OCI-LY1 (cell line): ENCODE measurements at regions not wholly inside any gene's neighbourhood (a gene's known extent, or its start where the extent isn't known, plus 50 kb on each side); places are given as distances from the start of the nearest gene placed in this dataset.

Experiments
- H2AFZ ChIP-seq: fragments of 200-600 bp; sonication (generic), shearing (Covaris generic); 2 replicates; pipeline ENCODE4 v1.6.0; 2014; ENCODE audit warnings: antibody characterized with exemption, mild to moderate bottlenecking, low read length
- H3F3A ChIP-seq: fragments of 200-600 bp; sonication (generic), shearing (Covaris generic); 2 replicates; pipeline ENCODE4 v1.6.0; 2014; ENCODE audit warnings: mild to moderate bottlenecking, antibody characterized with exemption, low read length, moderate library complexity; ENCODE audit not compliant: insufficient read depth
- H3K27ac ChIP-seq: fragments of 200-600 bp; sonication (generic); 2 replicates; pipeline ENCODE4 v1.5.1; 2014; ENCODE audit warnings: low read length, mixed run types, mild to moderate bottlenecking, low read depth; ENCODE audit not compliant: poor library complexity, severe bottlenecking
- H3K27me3 ChIP-seq: fragments of 200-600 bp; sonication (generic); 2 replicates; pipeline ENCODE4 v1.6.0; 2014; ENCODE audit warnings: antibody characterized with exemption, mild to moderate bottlenecking, low read length, moderate library complexity; ENCODE audit not compliant: insufficient read depth
- H3K36me3 ChIP-seq: fragments of 200-600 bp; sonication (generic); 2 replicates; pipeline ENCODE4 v1.6.1; 2014; ENCODE audit warnings: mild to moderate bottlenecking, antibody characterized with exemption, low read length, moderate library complexity, mixed read lengths; ENCODE audit not compliant: insufficient read depth
- H3K4me1 ChIP-seq: fragments of 200-600 bp; sonication (generic); 2 replicates; pipeline ENCODE4 v1.5.1; 2014; ENCODE audit warnings: mild to moderate bottlenecking, low read length, moderate library complexity; ENCODE audit not compliant: insufficient read depth, severe bottlenecking
- H3K4me2 ChIP-seq: fragments of 200-600 bp; sonication (generic), shearing (Covaris generic); 2 replicates; pipeline ENCODE4 v1.6.1; 2014; ENCODE audit warnings: low read length
- H3K4me3 ChIP-seq: fragments of 200-600 bp; sonication (generic); 2 replicates; pipeline ENCODE4 v1.5.1; 2014; ENCODE audit warnings: low read length, low read depth, mild to moderate bottlenecking, mixed read lengths; ENCODE audit not compliant: poor library complexity, severe bottlenecking
- H3K79me2 ChIP-seq: fragments of 200-600 bp; shearing (Covaris generic); 2 replicates; pipeline ENCODE4 v1.6.1; 2016; ENCODE audit warnings: mixed run types, low read length, mixed read lengths; ENCODE audit not compliant: insufficient read depth
- H3K9ac ChIP-seq: fragments of 200-600 bp; sonication (generic), shearing (Covaris generic); 2 replicates; pipeline ENCODE4 v1.6.1; 2014; ENCODE audit warnings: mild to moderate bottlenecking, low read length, mixed read lengths
- H3K9me2 ChIP-seq: fragments of 200-600 bp; sonication (generic), shearing (Covaris generic); 2 replicates; pipeline ENCODE4 v1.6.1; 2014; ENCODE audit warnings: low read depth, mild to moderate bottlenecking, low read length, mixed read lengths
- H3K9me3 ChIP-seq: fragments of 200-600 bp; shearing (Covaris generic); 2 replicates; pipeline ENCODE4 v1.6.1; 2014; ENCODE audit warnings: low read length, mixed read lengths
- H4K20me1 ChIP-seq: fragments of 200-600 bp; sonication (generic), shearing (Covaris generic); 2 replicates; pipeline ENCODE4 v1.6.0; 2016; ENCODE audit warnings: mild to moderate bottlenecking, low read length; ENCODE audit not compliant: insufficient read depth
- CTCF ChIP-seq: fragments of 200-600 bp; sonication (generic), shearing (Covaris generic); IDR thresholded peaks from 2 replicates; pipeline ENCODE4 v1.5.1; 2017; ENCODE audit warnings: mild to moderate bottlenecking, antibody characterized with exemption, low read length, moderate library complexity, mixed read lengths
- EZH2 ChIP-seq: fragments of 200-600 bp; sonication (generic), shearing (Covaris generic); IDR thresholded peaks from 2 replicates; pipeline ENCODE4 v1.8.0; 2017; ENCODE audit warnings: borderline replicate concordance, mixed run types, mild to moderate bottlenecking, antibody characterized with exemption, low read length, moderate library complexity, mixed read lengths

- H3K9me2 ChIP-seq: no peaks in the 10 kb centered on the region; the same call in 1 of the 2 replicates
- H3K4me3 ChIP-seq: no peak overlapping the region
- no peaks in the 10 kb centered on the region for H3F3A ChIP-seq
- no peaks in the 10 kb centered on the region for H3K36me3 ChIP-seq
- H4K20me1 ChIP-seq: no peaks in the 10 kb centered on the region
- no peak for TF ChIP-seq CTCF
- no peak for TF ChIP-seq EZH2
- H2AFZ ChIP-seq: no peak overlapping the region
- H3K27me3 ChIP-seq: no peaks in the 10 kb centered on the region
- no peak overlapping the region for H3K4me2 ChIP-seq
- H3K27ac ChIP-seq: no peak overlapping the region
- no peaks in the 10 kb centered on the region for H3K9me3 ChIP-seq
- no peaks in the 10 kb centered on the region for H3K4me1 ChIP-seq
- no peaks in the 10 kb centered on the region for H3K79me2 ChIP-seq
- H3K9ac ChIP-seq: no peak overlapping the region
These were observed 392.9 kb downstream of the PDGFC start for GRCh38 chr4:156578713-156579112.

GRCh38 chr4:156578005-156578404, 393.6 kb downstream of the PDGFC start:
- no peak overlapping the region for H3K9ac ChIP-seq
- H3K36me3 ChIP-seq: no peaks in the 10 kb centered on the region
- no peak overlapping the region for H3K4me2 ChIP-seq
- no peak overlapping the region for H2AFZ ChIP-seq
- H3K4me1 ChIP-seq: no peaks in the 10 kb centered on the region
- H3K9me3 ChIP-seq: no peaks in the 10 kb centered on the region
- no peak overlapping the region for H3K4me3 ChIP-seq
- H4K20me1 ChIP-seq: no peaks in the 10 kb centered on the region
- no peaks in the 10 kb centered on the region for H3F3A ChIP-seq
- no peak for TF ChIP-seq CTCF
- no peak for TF ChIP-seq EZH2
- no peaks in the 10 kb centered on the region for H3K27me3 ChIP-seq
- no peaks in the 10 kb centered on the region for H3K79me2 ChIP-seq
- no peaks in the 10 kb centered on the region; the same call in 1 of the 2 replicates for H3K9me2 ChIP-seq
- H3K27ac ChIP-seq: no peak overlapping the region

GRCh38 chr4:156576946-156577345, 394.7 kb downstream of the PDGFC start:
- H3K36me3 ChIP-seq: no peaks in the 10 kb centered on the region

More at GRCh38 chr4:156576946-156577345, 394.7 kb downstream of the PDGFC start:
- no peaks in the 10 kb centered on the region for H3K27me3 ChIP-seq
- no peaks in the 10 kb centered on the region for H3K79me2 ChIP-seq
- H3K27ac ChIP-seq: no peak overlapping the region
- H3K9me3 ChIP-seq: no peaks in the 10 kb centered on the region
- H2AFZ ChIP-seq: no peak overlapping the region
- no peaks in the 10 kb centered on the region for H3F3A ChIP-seq
- H3K9ac ChIP-seq: no peak overlapping the region
- no peak overlapping the region for H3K4me2 ChIP-seq
- no peak overlapping the region for H3K4me3 ChIP-seq
- no peak for TF ChIP-seq CTCF
- no peak for TF ChIP-seq EZH2
- no peaks in the 10 kb centered on the region for H4K20me1 ChIP-seq
- H3K9me2 ChIP-seq: no peaks in the 10 kb centered on the region; the same call in 1 of the 2 replicates
- H3K4me1 ChIP-seq: no peaks in the 10 kb centered on the region
